ENCODE measurements at regions not wholly inside any gene's neighbourhood (a gene's known extent, or its start where the extent isn't known, plus 50 kb on each side); places are given as distances from the start of the nearest gene placed in this dataset.

DNA sequence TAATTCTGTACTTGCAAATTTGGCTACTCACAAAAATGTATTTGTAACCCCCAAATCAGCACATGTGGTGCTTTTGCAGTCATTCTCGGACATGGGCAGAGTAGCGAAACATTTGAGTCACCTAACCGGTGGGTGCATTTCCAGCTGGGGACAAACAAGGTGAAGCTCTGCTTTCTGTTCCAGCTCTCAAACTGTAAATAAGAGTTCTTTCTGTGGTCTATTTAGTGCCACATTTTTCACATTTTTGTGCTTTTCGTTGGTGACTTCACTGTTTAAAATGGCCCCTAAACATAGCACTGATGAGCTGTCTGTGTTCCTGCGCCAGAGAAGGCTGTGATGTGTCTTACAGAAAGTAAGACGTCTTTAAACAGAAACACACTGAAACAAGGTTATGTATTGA, 244.5 kb downstream of the CDC5L start:
- DNase-seq (ENCODE audit: low read depth) = no peak
- H3K4me3 ChIP-seq (ENCODE audit: control insufficient read depth, low read depth, low read length) = no peak overlapping the region
- TF ChIP-seq, protein P1, sequence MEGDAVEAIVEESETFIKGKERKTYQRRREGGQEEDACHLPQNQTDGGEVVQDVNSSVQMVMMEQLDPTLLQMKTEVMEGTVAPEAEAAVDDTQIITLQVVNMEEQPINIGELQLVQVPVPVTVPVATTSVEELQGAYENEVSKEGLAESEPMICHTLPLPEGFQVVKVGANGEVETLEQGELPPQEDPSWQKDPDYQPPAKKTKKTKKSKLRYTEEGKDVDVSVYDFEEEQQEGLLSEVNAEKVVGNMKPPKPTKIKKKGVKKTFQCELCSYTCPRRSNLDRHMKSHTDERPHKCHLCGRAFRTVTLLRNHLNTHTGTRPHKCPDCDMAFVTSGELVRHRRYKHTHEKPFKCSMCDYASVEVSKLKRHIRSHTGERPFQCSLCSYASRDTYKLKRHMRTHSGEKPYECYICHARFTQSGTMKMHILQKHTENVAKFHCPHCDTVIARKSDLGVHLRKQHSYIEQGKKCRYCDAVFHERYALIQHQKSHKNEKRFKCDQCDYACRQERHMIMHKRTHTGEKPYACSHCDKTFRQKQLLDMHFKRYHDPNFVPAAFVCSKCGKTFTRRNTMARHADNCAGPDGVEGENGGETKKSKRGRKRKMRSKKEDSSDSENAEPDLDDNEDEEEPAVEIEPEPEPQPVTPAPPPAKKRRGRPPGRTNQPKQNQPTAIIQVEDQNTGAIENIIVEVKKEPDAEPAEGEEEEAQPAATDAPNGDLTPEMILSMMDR (IDR thresholded peaks at IDR 0.05; ENCODE audit: control insufficient read depth, insufficient read depth, low read depth, low read length, missing control alignments) = no peak

DNA sequence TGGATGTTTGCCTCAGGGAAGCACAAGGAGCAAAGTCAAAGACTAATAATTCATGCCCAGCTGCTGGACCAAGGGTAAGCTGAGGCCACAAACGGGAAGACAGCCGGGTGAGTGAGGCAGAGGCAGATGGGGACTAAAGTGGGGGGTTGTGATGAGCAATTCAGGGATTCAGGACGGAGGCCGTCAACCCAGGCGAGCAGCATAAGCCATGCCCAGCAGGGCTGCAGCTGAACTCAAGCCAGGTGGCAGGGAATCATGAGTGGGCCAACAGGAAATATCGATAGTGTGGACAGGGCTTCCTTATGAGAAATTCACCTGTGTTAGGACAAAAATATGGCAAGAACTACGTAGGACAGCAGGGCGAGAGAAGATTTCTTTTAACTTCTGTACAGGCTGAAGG, 246.8 kb downstream of the CDC5L start:
- H3K4me3 ChIP-seq (ENCODE audit: control insufficient read depth, low read depth, low read length) = no peak overlapping the region
- TF ChIP-seq, protein P1 (IDR thresholded peaks at IDR 0.05; ENCODE audit: control insufficient read depth, insufficient read depth, low read depth, low read length, missing control alignments) = no peak
- DNase-seq (ENCODE audit: low read depth) = no peak

DNA sequence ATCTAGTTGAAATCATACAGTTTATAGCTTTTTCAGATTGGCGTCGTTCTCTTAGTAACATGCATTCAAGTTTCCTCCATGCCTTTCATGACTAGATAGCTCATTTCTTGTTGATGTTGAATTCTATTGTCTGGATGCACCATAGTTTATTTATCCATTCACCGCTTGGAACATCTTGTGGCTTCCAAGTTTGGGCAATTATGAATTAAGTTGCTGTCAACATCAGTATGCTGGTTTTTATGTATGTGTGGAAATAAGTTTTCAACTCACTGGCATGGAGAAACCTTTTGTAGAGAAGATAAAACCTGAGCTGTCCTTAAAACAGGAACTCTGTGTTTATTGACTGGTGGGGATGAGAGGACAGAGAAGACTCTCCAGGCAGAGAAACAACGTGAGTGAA, 248.0 kb downstream of the CDC5L start:
- H3K4me3 ChIP-seq (ENCODE audit: control insufficient read depth, low read depth, low read length) = no peak overlapping the region
- TF ChIP-seq, protein P1 (IDR thresholded peaks at IDR 0.05; ENCODE audit: control insufficient read depth, insufficient read depth, low read depth, low read length, missing control alignments) = no peak
- DNase-seq (ENCODE audit: low read depth) = no peak

DNA sequence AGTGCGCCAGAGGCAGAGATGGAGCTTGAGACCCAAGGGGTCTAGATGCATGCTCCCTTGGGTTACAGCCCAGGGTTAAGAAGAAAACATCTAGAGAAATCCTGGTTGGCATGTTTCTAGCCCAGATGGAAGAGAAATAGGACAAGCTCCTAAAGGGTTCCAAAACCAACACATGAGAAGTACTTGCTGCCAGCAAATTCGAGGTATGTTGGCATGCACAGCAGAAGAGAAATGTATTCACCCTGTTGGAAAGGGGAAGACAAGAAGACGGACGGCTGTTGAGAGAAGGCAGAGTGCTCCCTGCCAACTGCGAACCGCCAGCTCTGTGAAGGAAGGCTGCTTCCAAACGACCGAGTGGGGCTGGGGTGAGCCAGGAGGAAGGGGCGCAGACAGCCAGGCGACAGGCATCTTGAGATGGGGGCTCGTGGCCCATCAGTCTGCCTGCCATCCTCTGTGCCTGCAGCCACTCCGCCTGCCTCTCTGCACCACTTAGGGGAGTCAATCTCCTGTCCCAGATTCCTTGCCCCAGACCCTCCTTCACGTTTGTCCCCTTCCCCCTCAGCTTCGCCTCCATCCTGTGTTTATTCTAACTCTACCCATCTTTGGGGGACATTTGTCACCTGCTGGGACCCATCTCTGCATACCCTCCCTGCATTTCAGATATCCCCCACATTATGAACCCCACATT, 249.2 kb downstream of the CDC5L start:
- no peak overlapping the region for H3K4me3 ChIP-seq (ENCODE audit: control insufficient read depth, low read depth, low read length)
- no peak for DNase-seq (ENCODE audit: low read depth)
- TF ChIP-seq, protein P1 (IDR thresholded peaks at IDR 0.05; ENCODE audit: control insufficient read depth, insufficient read depth, low read depth, low read length, missing control alignments) = no peak

DNA sequence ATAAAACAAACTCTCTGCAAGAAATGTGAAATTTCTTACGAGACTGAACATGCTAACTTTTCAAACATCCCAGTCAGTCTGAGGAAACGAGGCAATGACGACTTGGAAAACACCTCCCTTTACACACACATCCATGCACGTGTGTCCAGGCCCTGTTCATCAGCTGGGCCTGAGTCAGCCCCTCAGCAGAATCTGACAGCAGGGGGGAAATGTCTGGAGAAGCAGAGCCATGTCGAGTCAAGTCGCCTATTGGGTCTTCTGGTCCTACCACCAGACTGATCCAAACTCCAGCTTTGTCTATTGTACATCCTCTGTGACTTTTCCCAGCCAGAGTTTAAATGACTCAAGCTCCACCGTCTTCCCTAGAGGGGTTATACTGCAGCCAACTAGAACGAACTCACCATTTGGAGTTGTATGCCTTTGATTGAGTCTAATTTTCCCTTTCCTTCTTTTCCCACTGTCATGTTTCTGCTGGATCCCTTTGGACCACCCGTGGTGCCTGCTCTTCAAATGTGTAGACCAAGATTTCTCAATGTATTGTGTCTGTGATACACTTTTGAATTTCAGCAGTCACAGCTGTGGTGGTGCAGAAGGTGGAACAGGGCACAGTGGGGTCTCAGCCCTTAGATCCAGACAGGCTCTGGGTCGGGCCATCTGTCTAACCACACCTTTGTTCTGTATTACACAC, 254.0 kb downstream of the CDC5L start:
- TF ChIP-seq, protein P1 (IDR thresholded peaks at IDR 0.05; ENCODE audit: control insufficient read depth, insufficient read depth, low read depth, low read length, missing control alignments) = no peak
- H3K4me3 ChIP-seq (ENCODE audit: control insufficient read depth, low read depth, low read length) = no peak overlapping the region
- DNase-seq (ENCODE audit: low read depth) = no peak

DNA sequence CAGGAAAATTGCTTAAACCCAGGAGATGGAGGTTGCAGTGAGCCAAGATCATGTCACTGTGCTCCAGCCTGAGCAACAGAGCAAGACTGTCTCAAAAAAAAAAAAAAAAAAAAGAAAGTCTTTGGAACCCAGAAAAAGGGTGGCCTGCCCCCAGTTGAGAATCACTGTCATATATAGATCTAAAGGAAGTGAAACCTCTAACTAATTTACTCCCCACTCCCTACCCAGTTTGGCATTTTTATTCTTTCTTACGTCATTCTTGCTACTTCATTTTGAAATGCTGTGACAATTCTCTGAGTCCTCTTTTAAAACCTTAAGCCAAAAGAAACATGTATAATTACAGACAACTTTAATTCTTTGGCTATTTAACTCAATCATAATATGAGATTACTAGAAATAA, 254.8 kb downstream of the CDC5L start:
- DNase-seq (ENCODE audit: low read depth) = no peak
- H3K4me3 ChIP-seq (ENCODE audit: control insufficient read depth, low read depth, low read length) = no peak overlapping the region
- TF ChIP-seq, protein P1 (IDR thresholded peaks at IDR 0.05; ENCODE audit: control insufficient read depth, insufficient read depth, low read depth, low read length, missing control alignments) = no peak

Data from AG09309 (cell line).